HPDE6-E6E7 (cell line): ENCODE measurements at regions not wholly inside any gene's neighbourhood (a gene's known extent, or its start where the extent isn't known, plus 50 kb on each side); places are given as distances from the start of the nearest gene placed in this dataset.

ENCODE experiments used
- DNase-seq: peaks from one replicate; pipeline ENCODE4 v3.0.0; 2011; ENCODE audit warnings: missing footprints; ENCODE audit errors: extremely low spot score

DNA sequence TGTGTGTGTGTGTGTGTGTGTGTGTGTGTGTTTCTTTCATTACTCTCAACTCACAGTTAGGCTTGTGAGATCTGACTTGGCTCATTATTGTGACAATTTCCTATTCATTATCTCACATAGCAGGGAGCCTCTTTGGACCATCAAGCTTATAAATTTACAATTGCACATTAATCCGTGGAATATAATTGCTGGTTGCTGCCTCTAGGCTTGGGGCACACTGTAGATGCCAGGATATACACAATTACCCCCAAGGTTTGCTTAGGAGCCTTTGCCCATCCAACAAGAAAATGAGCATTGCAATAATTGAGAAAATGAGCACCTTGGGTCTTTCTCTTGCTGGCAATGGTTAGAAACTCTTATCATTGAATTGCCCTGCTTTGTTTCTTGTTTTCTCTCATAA is 161.6 kb upstream of the DMRTA1 start:
- no peak for DNase-seq

GRCh38 chr9:22286661-22287060 is 160.0 kb upstream of the DMRTA1 start:
- no peak for DNase-seq

DNA sequence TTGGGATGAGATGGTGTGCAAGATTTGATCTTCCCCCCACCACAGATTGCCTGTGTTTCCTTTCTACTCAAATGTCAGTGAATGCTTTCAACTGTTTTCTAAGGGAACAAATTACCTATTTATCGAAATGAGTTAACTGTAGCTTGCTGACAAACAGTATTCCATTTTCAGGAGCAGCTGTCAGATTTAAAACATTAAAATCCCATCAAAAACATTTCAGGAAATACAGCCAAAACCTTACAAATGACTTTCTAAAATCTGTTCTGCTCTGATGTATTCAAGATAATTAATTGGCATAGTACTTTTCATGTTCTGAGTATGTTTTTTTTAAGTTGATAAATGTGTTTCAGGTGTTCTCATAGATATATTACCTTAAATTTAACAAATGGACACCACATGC is 158.0 kb upstream of the DMRTA1 start:
- no peak for DNase-seq

DNA sequence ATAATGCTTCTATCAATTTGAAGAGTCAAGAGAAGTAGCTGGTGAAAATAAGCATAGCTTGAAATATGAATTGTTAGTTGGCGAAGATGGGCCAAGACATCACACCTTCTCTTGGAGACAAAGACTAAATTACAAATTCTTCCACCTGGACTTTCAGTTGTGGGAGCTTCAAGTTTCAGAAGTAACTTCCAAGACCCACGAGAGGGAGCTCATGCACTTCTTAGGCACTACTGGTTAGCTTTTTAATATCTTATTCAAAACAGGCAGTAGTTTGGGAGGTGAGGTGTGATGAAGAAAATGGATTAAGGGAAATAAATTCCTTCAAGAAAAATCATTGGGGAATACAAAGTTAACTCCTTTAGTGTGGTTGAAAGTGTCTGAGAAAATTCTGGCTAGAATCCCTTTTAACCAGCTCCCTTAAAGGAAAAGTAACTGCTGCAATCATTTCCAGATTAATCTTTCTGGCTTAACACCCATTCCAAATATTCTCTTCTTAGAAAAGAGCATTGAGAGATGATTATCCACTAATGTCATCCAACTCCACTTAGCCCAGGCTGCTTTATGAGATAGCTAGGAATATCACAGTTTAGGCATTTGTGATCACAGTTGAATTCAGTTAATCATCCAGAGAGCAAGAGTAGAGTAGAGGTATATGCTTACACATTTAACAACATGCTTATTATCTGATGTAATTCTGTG is 139.5 kb upstream of the DMRTA1 start:
- peak; percentile 43 for DNase-seq

- DNase-seq = no peak
Measured at GRCh38 chr9:22308177-22308576, 138.4 kb upstream of the DMRTA1 start.

GRCh38 chr9:22316645-22317044 is 130.0 kb upstream of the DMRTA1 start:
- no peak for DNase-seq

DNA sequence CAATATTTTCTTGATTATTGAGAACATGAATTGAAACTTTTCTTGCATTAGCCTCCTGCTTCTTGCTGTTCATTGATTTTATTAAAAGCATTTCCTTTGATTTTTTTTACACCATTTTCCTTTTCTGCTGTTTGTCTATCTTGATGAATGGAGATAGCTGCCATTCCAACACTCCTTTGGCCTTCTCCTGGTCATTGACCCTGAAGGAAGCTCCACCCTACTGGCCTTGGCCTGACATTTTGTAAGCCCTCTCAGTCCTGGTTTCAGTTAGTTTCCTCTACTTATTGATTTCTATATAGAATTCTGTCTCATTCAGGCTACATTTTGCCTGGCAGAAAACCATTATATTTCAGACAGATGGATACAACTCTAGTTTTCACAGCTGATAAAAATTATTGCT is 115.1 kb upstream of the DMRTA1 start:
- no peak for DNase-seq

DNA sequence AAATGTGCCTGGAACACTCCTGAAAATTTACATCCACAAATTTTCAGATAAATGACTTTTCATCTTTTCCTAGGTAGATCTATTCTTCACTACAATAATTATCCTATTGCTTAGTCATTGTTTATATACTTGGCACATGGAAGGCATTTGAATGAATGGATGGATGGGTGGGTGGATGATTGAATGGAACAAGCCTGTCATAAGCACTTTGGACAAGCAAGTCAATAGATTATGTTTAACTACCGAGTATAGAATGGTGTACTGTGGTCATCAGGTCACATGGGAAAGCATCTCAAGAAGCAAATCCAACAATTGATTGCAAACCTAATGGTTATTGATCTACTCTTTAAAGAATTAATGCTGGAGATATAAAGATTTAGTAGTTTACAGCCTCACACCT is 114.4 kb upstream of the DMRTA1 start:
- DNase-seq = no peak

- DNase-seq = no peak
Measured at GRCh38 chr9:22337261-22337660, 109.4 kb upstream of the DMRTA1 start.

GRCh38 chr9:22342491-22343217 is 104.0 kb upstream of the DMRTA1 start:
- DNase-seq = no peak

DNA sequence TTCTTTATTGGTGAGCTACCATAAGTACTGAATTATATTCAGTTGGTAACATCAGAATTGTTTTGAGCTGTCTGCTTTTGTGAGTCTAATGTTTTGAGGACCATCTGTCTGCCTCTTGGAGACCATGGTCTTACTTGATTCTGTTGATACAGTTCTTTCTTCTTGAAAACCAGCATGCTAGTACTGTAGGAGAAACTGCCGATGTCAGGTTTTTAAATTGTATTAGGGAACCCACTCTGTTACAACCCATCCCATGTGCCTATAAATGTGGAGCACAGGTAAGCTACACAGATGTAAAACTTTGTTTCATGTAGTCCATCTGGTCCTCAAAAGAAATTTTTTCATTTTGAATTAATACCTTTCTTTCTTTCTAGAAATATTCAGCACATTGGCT is 103.4 kb upstream of the DMRTA1 start:
- DNase-seq = no peak

- DNase-seq = no peak
Measured at GRCh38 chr9:22354699-22355384, 91.8 kb upstream of the DMRTA1 start.

DNA sequence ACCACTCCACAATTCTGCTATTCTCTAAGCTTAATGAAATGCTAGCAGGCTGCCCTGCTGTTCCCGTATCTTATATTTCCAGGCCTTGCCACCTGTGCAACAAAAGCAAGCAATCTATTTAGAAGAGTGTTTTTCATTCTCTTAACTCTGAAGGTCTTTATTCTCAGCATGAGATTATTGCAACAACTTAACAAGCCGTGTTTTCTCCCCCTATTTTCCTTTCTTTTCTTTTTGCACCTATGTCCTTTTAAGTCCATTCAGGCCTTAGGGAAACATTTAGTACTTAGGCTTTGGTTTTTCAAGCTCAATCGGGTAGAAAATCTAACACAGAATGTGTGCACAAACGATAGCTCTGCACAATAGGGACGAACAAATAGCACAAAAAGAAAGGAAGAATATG is 89.6 kb upstream of the DMRTA1 start:
- no peak for DNase-seq

- no peak for DNase-seq
Measured at GRCh38 chr9:22363421-22363887, 83.2 kb upstream of the DMRTA1 start.

GRCh38 chr9:22373636-22374035 is 73.0 kb upstream of the DMRTA1 start:
- DNase-seq = no peak

DNA sequence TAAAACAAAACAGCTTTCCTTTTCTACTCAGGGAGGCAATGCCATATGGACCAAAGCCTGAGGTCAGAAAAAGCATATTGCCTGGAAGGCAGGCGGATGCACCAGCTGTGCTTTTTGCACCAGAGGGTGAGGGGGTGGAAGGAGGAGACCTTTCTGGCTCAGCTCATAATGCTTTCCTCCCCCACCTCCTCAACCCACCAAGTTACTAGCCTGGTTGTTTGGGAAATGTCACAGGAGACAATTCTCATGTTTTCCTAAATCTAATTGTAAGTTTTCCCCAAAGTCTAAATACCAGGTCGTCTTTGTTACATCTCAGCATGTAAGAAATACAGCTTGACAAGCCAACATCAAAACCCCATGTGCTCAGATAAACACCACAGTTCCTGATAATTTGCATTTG is 72.6 kb upstream of the DMRTA1 start:
- no peak for DNase-seq

DNA sequence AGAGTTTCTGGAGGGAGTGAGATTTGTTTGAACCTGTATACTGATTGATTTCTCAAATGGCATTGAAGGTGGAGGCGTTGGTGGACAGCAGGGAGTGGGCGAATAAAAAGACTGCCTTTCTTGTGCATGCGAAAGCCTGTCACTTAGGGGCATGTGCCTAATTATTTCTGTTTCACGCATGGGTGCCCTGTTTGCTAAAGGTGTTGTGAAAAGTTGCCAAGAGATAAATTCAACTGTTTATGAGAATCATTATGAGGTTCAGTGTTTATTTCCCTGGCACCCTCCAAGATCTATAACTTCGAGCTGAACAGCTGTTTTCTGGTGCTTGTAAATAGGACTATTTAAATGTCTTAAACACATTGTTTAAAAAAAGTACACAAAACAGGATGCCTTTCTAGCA is 67.4 kb upstream of the DMRTA1 start:
- DNase-seq = no peak

GRCh38 chr9:22381170-22381569 is 65.5 kb upstream of the DMRTA1 start:
- DNase-seq = no peak

DNA sequence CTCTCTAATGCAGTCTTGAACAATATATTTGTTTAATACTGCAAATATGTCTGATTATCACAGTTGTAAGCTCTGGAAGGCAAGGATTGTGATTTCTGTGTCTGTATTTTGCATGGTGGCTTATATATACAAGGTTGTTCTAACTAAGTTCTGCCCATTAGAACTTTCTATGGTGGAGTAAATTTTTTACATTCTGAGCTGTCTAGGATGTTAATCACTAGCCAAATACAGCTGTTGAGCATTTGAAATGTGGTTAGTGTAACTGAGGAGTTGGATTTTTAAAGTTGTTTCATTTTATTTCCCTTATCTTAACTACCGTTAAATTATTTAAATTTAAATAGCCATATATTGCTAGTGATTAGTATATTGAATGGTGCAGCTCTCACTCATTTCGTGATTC is 64.3 kb upstream of the DMRTA1 start:
- DNase-seq = no peak

GRCh38 chr9:22383718-22384117 is 62.9 kb upstream of the DMRTA1 start:
- DNase-seq = no peak

DNA sequence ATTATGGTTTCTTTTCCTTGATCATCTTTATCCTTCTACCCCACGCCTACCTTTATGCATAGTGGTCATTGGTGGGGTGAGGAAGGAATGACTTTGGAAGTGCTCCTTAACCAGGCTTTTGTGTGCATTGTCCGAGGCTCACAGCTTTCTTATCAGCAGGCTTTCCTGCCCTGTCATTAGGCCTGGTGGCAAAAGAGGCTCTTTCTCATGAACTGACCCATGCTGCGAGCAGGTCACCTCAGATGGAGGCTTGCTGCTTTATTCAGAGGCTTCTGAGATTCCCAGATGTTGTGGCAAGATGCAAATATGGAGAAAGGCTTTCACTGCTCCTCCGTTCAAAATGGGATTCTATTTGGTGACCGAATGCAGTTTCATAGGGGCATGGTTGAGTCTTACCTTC is 57.4 kb upstream of the DMRTA1 start:
- no peak for DNase-seq

DNA sequence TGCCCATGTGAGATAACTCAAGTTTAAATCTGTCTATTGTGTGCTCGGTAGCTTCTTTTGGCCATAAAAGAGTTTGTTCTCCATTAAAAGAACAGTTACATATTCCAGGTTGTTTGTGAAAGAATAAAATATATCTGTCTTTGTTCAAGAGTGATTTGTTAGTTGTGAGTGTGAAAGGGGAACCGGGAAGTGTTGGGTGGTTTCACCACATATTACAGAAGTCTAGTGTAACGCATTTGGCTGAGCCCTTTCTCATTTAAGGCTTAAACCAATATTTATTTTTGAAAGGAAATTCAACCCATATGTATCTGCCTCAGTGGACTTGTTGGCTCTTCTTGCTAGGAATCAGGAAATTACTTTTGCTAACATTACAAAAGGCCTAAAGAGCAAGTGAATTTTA is 54.1 kb upstream of the DMRTA1 start:
- no peak for DNase-seq

GRCh38 chr9:22395687-22396141 is 50.9 kb upstream of the DMRTA1 start:
- peak; percentile 27 for DNase-seq
